ENCODE measurements at regions not wholly inside any gene's neighbourhood (a gene's known extent, or its start where the extent isn't known, plus 50 kb on each side); places are given as distances from the start of the nearest gene placed in this dataset.

GRCh38 chr10:130817674-130818073, 493.8 kb downstream of the TCERG1L start:
- Histone ChIP-seq H3K4me1 (ENCODE audit: control insufficient read depth in 1 of 2, insufficient read depth in 1 of 2, low read depth in 1 of 2, low read length in 1 of 2) (no peaks in the 10 kb centered on the region), H3K4me3 (ENCODE audit: low read depth in 1 of 2, low read length in 1 of 2) (no peak overlapping the region), H3K27ac (no peak overlapping the region), H3K36me3 (no peaks in the 10 kb centered on the region), H3K27me3 (no peaks in the 10 kb centered on the region), H3K9me3 (no peaks in the 10 kb centered on the region)
- TF ChIP-seq, protein P1, sequence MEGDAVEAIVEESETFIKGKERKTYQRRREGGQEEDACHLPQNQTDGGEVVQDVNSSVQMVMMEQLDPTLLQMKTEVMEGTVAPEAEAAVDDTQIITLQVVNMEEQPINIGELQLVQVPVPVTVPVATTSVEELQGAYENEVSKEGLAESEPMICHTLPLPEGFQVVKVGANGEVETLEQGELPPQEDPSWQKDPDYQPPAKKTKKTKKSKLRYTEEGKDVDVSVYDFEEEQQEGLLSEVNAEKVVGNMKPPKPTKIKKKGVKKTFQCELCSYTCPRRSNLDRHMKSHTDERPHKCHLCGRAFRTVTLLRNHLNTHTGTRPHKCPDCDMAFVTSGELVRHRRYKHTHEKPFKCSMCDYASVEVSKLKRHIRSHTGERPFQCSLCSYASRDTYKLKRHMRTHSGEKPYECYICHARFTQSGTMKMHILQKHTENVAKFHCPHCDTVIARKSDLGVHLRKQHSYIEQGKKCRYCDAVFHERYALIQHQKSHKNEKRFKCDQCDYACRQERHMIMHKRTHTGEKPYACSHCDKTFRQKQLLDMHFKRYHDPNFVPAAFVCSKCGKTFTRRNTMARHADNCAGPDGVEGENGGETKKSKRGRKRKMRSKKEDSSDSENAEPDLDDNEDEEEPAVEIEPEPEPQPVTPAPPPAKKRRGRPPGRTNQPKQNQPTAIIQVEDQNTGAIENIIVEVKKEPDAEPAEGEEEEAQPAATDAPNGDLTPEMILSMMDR (IDR thresholded peaks at IDR 0.05), result no peak

GRCh38 chr10:130820880-130821482, 490.5 kb downstream of the TCERG1L start:
- TF ChIP-seq, protein P1 (IDR thresholded peaks at IDR 0.05), result no peak
- H3K36me3 ChIP-seq, result no peaks in the 10 kb centered on the region

DNA sequence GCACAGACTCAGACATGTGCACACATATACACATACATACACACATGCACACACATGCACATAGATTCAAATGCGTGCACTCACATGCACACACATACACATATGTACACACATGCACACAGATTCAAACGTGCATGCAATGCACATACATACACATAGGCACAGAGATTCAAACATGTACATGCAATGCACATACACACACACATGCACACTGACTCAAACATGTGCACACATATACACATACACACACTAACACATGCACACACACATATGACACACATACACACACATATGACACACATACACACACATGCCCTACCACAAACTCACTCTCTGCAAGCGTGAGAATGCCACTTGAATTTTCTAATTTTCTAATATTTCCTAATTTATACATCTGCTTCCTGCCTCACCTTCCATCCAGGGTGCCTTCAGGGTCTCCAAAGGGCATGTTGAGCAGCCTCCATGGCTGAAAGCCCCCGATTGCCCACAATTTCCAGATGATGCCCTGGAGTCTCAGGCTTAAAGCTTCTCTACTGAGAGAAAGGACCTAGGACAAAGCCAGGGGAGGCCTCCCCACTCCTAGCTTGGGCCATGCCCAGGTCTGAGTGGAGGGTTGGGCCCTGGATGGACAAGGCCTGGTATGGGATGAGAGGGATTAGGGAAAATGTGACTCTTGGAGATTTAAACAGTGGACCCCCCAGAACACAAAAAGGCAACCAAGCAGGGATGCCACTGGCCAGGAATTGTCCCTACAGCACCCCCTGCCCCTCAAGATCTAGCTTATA, 487.1 kb downstream of the TCERG1L start:
- TF ChIP-seq, protein P1 (IDR thresholded peaks at IDR 0.05), result no peak
- Histone ChIP-seq H3K36me3 (no peaks in the 10 kb centered on the region), H3K4me3 (ENCODE audit: low read depth in 1 of 2, low read length in 1 of 2) (no peak overlapping the region), H3K27ac (no peak overlapping the region), H3K9me3 (no peaks in the 10 kb centered on the region), H3K4me1 (ENCODE audit: control insufficient read depth in 1 of 2, insufficient read depth in 1 of 2, low read depth in 1 of 2, low read length in 1 of 2) (no peaks in the 10 kb centered on the region), H3K27me3 (no peaks in the 10 kb centered on the region)

More at GRCh38 chr10:130820880-130821482, 490.5 kb downstream of the TCERG1L start:
- Histone ChIP-seq H3K9me3 (no peaks in the 10 kb centered on the region), H3K27me3 (no peaks in the 10 kb centered on the region), H3K4me3 (ENCODE audit: low read depth in 1 of 2, low read length in 1 of 2) (no peak overlapping the region), H3K4me1 (ENCODE audit: control insufficient read depth in 1 of 2, insufficient read depth in 1 of 2, low read depth in 1 of 2, low read length in 1 of 2) (no peaks in the 10 kb centered on the region), H3K27ac (no peak overlapping the region)

DNA sequence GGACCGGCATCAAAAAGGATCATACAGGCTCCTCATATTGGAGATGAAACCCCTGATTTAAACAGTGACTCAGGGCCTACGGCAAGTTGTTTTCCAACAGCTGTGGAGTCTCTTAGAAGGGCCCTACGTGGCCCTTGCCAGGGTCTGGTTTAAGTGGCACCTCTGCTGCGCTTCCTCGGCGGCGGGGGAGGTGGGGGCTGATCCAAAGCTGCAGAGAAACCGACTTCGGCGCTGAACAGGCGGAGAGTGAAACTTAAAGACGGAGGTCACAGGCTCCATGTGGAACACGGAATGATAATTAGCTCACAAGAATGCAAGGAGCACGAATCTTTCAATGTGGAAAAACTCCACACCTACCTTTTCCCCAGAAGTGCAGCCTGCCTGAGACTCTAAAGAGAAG, 477.9 kb downstream of the TCERG1L start:
- Histone ChIP-seq H3K4me3 (ENCODE audit: low read depth in 1 of 2, low read length in 1 of 2) (no peak overlapping the region), H3K9me3 (no peaks in the 10 kb centered on the region), H3K4me1 (ENCODE audit: control insufficient read depth in 1 of 2, insufficient read depth in 1 of 2, low read depth in 1 of 2, low read length in 1 of 2) (no peaks in the 10 kb centered on the region), H3K27ac (no peak overlapping the region), H3K36me3 (no peaks in the 10 kb centered on the region), H3K27me3 (no peaks in the 10 kb centered on the region)
- TF ChIP-seq, protein P1 (IDR thresholded peaks at IDR 0.05), result no peak

DNA sequence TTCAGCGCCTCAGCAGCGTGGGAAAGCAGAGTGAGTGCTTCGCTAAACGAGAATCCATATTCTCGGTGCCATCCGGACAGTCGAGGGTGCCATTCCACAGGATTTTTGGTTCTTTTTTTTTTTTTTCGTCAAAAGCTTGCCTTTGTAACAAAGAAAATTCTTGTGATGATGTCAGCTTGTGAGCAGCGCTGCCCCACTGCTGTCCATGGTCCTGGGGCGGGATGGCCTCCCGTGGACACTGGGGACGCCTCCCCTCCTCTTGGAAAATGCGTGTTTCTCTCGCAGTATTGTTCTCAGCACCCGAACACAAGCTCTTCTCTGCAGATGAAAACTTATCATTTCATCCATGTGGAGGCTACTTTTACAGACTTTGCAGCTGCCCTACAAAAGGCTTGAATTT, 477.4 kb downstream of the TCERG1L start:
- no peaks in the 10 kb centered on the region for H3K27me3 ChIP-seq
- no peaks in the 10 kb centered on the region for H3K4me1 ChIP-seq (ENCODE audit: control insufficient read depth in 1 of 2, insufficient read depth in 1 of 2, low read depth in 1 of 2, low read length in 1 of 2)
- TF ChIP-seq, protein P1 (IDR thresholded peaks at IDR 0.05), result no peak
- no peak overlapping the region for H3K27ac ChIP-seq
- no peaks in the 10 kb centered on the region for H3K36me3 ChIP-seq
- no peak overlapping the region for H3K4me3 ChIP-seq (ENCODE audit: low read depth in 1 of 2, low read length in 1 of 2)
- no peaks in the 10 kb centered on the region for H3K9me3 ChIP-seq
